Skeletal muscle satellite cell (primary cell): ENCODE measurements at regions not wholly inside any gene's neighbourhood (a gene's known extent, or its start where the extent isn't known, plus 50 kb on each side); places are given as distances from the start of the nearest gene placed in this dataset.

Source experiments
- H3K27me3 ChIP-seq: 2 replicates; pipeline ENCODE4 v1.7.0; 2013; ENCODE audit warnings: low read length; ENCODE audit not compliant: control insufficient read depth, insufficient read depth
- H3K36me3 ChIP-seq: 2 replicates; pipeline ENCODE4 v1.7.0; 2013; ENCODE audit warnings: mild to moderate bottlenecking, control low read depth, low read length; ENCODE audit not compliant: insufficient read depth
- H3K4me1 ChIP-seq: 2 replicates; pipeline ENCODE4 v1.7.0; 2013; ENCODE audit warnings: low read length; ENCODE audit not compliant: control insufficient read depth, insufficient read depth
- H3K4me2 ChIP-seq: 2 replicates; pipeline ENCODE4 v1.7.0; 2013; ENCODE audit warnings: mild to moderate bottlenecking, low read length
- H3K4me3 ChIP-seq: 2 replicates; pipeline ENCODE4 v1.7.0; 2013; ENCODE audit warnings: low read length
- H3K9ac ChIP-seq: 2 replicates; pipeline ENCODE4 v1.7.0; 2013; ENCODE audit warnings: mild to moderate bottlenecking, low read depth, low read length, moderate library complexity
- H3K9me3 ChIP-seq: replicated peaks from 2 replicates; pipeline ENCODE4 v1.7.0; 2013; ENCODE audit warnings: mild to moderate bottlenecking, control low read depth, low read length

- Histone ChIP-seq H3K36me3 (no peaks in the 10 kb centered on the region), H3K4me1 (peaks cover 36% of the 10 kb centered on the region), H3K9ac (peak overlapping the region; percentile 69)
Measured at GRCh38 chr13:48892053-48892687, 83.5 kb upstream of the FNDC3A start.

GRCh38 chr13:48892688-48893075, 83.0 kb upstream of the FNDC3A start:
- no peaks in the 10 kb centered on the region for H3K36me3 ChIP-seq
- H3K4me1 ChIP-seq = peaks cover 36% of the 10 kb centered on the region
- no peak overlapping the region for H3K4me3 ChIP-seq
- H3K27me3 ChIP-seq = no peaks in the 10 kb centered on the region
- no peaks in the 10 kb centered on the region for H3K9me3 ChIP-seq
- no peak overlapping the region for H3K9ac ChIP-seq
- H3K4me2 ChIP-seq = peak overlapping the region; percentile 27

More at GRCh38 chr13:48892053-48892687, 83.5 kb upstream of the FNDC3A start:
- Histone ChIP-seq H3K27me3 (no peaks in the 10 kb centered on the region), H3K9me3 (no peaks in the 10 kb centered on the region), H3K4me2 (peak overlapping the region; percentile 58), H3K4me3 (no peak overlapping the region)

GRCh38 chr13:48896312-48896711, 79.4 kb upstream of the FNDC3A start:
- Histone ChIP-seq H3K9me3 (no peaks in the 10 kb centered on the region), H3K27me3 (no peaks in the 10 kb centered on the region), H3K4me3 (no peak overlapping the region), H3K9ac (no peak overlapping the region), H3K36me3 (no peaks in the 10 kb centered on the region), H3K4me1 (peaks cover 27% of the 10 kb centered on the region), H3K4me2 (no peak overlapping the region)

- Histone ChIP-seq H3K9me3 (no peaks in the 10 kb centered on the region), H3K27me3 (no peaks in the 10 kb centered on the region), H3K4me3 (no peak overlapping the region), H3K4me1 (peaks cover 2% of the 10 kb centered on the region), H3K4me2 (no peak overlapping the region), H3K36me3 (no peaks in the 10 kb centered on the region), H3K9ac (no peak overlapping the region)
Measured at GRCh38 chr13:48901781-48902180, 73.9 kb upstream of the FNDC3A start.

GRCh38 chr13:48902368-48902767, 73.3 kb upstream of the FNDC3A start:
- Histone ChIP-seq H3K4me2 (no peak overlapping the region), H3K4me3 (no peak overlapping the region), H3K9ac (no peak overlapping the region), H3K4me1 (no peaks in the 10 kb centered on the region), H3K36me3 (no peaks in the 10 kb centered on the region), H3K9me3 (no peaks in the 10 kb centered on the region), H3K27me3 (no peaks in the 10 kb centered on the region)

GRCh38 chr13:48904668-48905290, 70.9 kb upstream of the FNDC3A start:
- no peaks in the 10 kb centered on the region for H3K36me3 ChIP-seq
- no peak overlapping the region for H3K4me2 ChIP-seq
- no peaks in the 10 kb centered on the region for H3K27me3 ChIP-seq
- no peak overlapping the region for H3K4me3 ChIP-seq
- H3K4me1 ChIP-seq = peaks cover 15% of the 10 kb centered on the region
- no peaks in the 10 kb centered on the region for H3K9me3 ChIP-seq
- H3K9ac ChIP-seq = no peak overlapping the region

GRCh38 chr13:48906200-48906599, 69.5 kb upstream of the FNDC3A start:
- no peaks in the 10 kb centered on the region for H3K9me3 ChIP-seq
- no peak overlapping the region for H3K4me3 ChIP-seq

GRCh38 chr13:48908381-48909055, 67.2 kb upstream of the FNDC3A start:
- H3K27me3 ChIP-seq = no peaks in the 10 kb centered on the region
- H3K36me3 ChIP-seq = no peaks in the 10 kb centered on the region
- peak overlapping the region; percentile 62 for H3K4me2 ChIP-seq
- no peaks in the 10 kb centered on the region for H3K9me3 ChIP-seq
- peaks cover 15% of the 10 kb centered on the region for H3K4me1 ChIP-seq
- H3K4me3 ChIP-seq = peak overlapping the region; percentile 15
- H3K9ac ChIP-seq = peak overlapping the region; percentile 17

More at GRCh38 chr13:48906200-48906599, 69.5 kb upstream of the FNDC3A start:
- no peaks in the 10 kb centered on the region for H3K36me3 ChIP-seq
- H3K9ac ChIP-seq = no peak overlapping the region
- H3K4me1 ChIP-seq = peaks cover 15% of the 10 kb centered on the region
- H3K27me3 ChIP-seq = no peaks in the 10 kb centered on the region
- H3K4me2 ChIP-seq = no peak overlapping the region

GRCh38 chr13:48909056-48909389, 66.7 kb upstream of the FNDC3A start:
- Histone ChIP-seq H3K36me3 (no peaks in the 10 kb centered on the region), H3K27me3 (no peaks in the 10 kb centered on the region), H3K9me3 (no peaks in the 10 kb centered on the region), H3K4me3 (no peak overlapping the region), H3K4me1 (peaks cover 15% of the 10 kb centered on the region), H3K9ac (no peak overlapping the region), H3K4me2 (peak overlapping the region; percentile 62)

- Histone ChIP-seq H3K27me3 (no peaks in the 10 kb centered on the region), H3K9me3 (no peaks in the 10 kb centered on the region), H3K9ac (no peak overlapping the region), H3K36me3 (no peaks in the 10 kb centered on the region), H3K4me1 (peaks cover 15% of the 10 kb centered on the region), H3K4me3 (no peak overlapping the region), H3K4me2 (no peak overlapping the region)
Measured at GRCh38 chr13:48910686-48911085, 65.0 kb upstream of the FNDC3A start.

- Histone ChIP-seq H3K36me3 (no peaks in the 10 kb centered on the region), H3K27me3 (no peaks in the 10 kb centered on the region), H3K9me3 (no peaks in the 10 kb centered on the region), H3K9ac (no peak overlapping the region), H3K4me3 (no peak overlapping the region), H3K4me2 (no peak overlapping the region), H3K4me1 (no peaks in the 10 kb centered on the region)
Measured at GRCh38 chr13:48919751-48920150, 56.0 kb upstream of the FNDC3A start.

- no peaks in the 10 kb centered on the region for H3K27me3 ChIP-seq
- H3K9ac ChIP-seq = no peak overlapping the region
- H3K4me1 ChIP-seq = no peaks in the 10 kb centered on the region
- H3K9me3 ChIP-seq = no peaks in the 10 kb centered on the region
- no peaks in the 10 kb centered on the region for H3K36me3 ChIP-seq
- no peak overlapping the region for H3K4me3 ChIP-seq
- no peak overlapping the region for H3K4me2 ChIP-seq
Measured at GRCh38 chr13:48920730-48921129, 55.0 kb upstream of the FNDC3A start.
